ENCODE measurements at regions not wholly inside any gene's neighbourhood (a gene's known extent, or its start where the extent isn't known, plus 50 kb on each side); places are given as distances from the start of the nearest gene placed in this dataset.

GRCh38 chr7:112554591-112554990, 73.8 kb downstream of the LSMEM1 start:
- no peak overlapping the region for H3K27ac ChIP-seq
- no peak for DNase-seq (ENCODE audit: low spot score in 2 of 2)
- H3K4me3 ChIP-seq = no peak overlapping the region
- H3K9me3 ChIP-seq = no peaks in the 10 kb centered on the region
- no peaks in the 10 kb centered on the region for H3K27me3 ChIP-seq
- H3K4me1 ChIP-seq = no peaks in the 10 kb centered on the region
- H3K36me3 ChIP-seq = no peaks in the 10 kb centered on the region
- no peak for TF ChIP-seq POLR2AphosphoS5 (IDR thresholded peaks at IDR 0.05)
- no peak for TF ChIP-seq EP300 (IDR thresholded peaks at IDR 0.05)
- TF ChIP-seq, protein P1, sequence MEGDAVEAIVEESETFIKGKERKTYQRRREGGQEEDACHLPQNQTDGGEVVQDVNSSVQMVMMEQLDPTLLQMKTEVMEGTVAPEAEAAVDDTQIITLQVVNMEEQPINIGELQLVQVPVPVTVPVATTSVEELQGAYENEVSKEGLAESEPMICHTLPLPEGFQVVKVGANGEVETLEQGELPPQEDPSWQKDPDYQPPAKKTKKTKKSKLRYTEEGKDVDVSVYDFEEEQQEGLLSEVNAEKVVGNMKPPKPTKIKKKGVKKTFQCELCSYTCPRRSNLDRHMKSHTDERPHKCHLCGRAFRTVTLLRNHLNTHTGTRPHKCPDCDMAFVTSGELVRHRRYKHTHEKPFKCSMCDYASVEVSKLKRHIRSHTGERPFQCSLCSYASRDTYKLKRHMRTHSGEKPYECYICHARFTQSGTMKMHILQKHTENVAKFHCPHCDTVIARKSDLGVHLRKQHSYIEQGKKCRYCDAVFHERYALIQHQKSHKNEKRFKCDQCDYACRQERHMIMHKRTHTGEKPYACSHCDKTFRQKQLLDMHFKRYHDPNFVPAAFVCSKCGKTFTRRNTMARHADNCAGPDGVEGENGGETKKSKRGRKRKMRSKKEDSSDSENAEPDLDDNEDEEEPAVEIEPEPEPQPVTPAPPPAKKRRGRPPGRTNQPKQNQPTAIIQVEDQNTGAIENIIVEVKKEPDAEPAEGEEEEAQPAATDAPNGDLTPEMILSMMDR (IDR thresholded peaks at IDR 0.05) = no peak
- no peak for TF ChIP-seq POLR2A (IDR thresholded peaks at IDR 0.05)

- H3K4me1 ChIP-seq = no peaks in the 10 kb centered on the region
- H3K4me3 ChIP-seq = no peak overlapping the region
- no peak overlapping the region for H3K27ac ChIP-seq
- no peaks in the 10 kb centered on the region for H3K9me3 ChIP-seq
- H3K36me3 ChIP-seq = no peaks in the 10 kb centered on the region
- H3K27me3 ChIP-seq = no peaks in the 10 kb centered on the region
- DNase-seq (ENCODE audit: low spot score in 2 of 2) = no peak
- WGBS = 92% methylated on average over 1 of the region's 1 CpG
- no peak for TF ChIP-seq POLR2AphosphoS5 (IDR thresholded peaks at IDR 0.05)
- TF ChIP-seq, protein P1 (IDR thresholded peaks at IDR 0.05) = no peak
- TF ChIP-seq POLR2A (IDR thresholded peaks at IDR 0.05) = no peak
- no peak for TF ChIP-seq EP300 (IDR thresholded peaks at IDR 0.05)
These were observed 75.8 kb downstream of the LSMEM1 start for GRCh38 chr7:112556633-112557032.

- H3K4me1 ChIP-seq = peaks cover 4% of the 10 kb centered on the region
- no peaks in the 10 kb centered on the region for H3K27me3 ChIP-seq
- no peak overlapping the region for H3K4me3 ChIP-seq
- H3K9me3 ChIP-seq = no peaks in the 10 kb centered on the region
- no peaks in the 10 kb centered on the region for H3K36me3 ChIP-seq
- H3K27ac ChIP-seq = no peak overlapping the region
- no peak for TF ChIP-seq EP300 (IDR thresholded peaks at IDR 0.05)
- TF ChIP-seq, protein P1 (IDR thresholded peaks at IDR 0.05) = no peak
- no peak for TF ChIP-seq POLR2AphosphoS5 (IDR thresholded peaks at IDR 0.05)
- no peak for TF ChIP-seq POLR2A (IDR thresholded peaks at IDR 0.05)
- 26% methylated on average over 8 of the region's 8 CpGs for WGBS
- DNase-seq (ENCODE audit: low spot score in 2 of 2) = no peak
These were observed 85.9 kb downstream of the LSMEM1 start for GRCh38 chr7:112566442-112567324.

DNA sequence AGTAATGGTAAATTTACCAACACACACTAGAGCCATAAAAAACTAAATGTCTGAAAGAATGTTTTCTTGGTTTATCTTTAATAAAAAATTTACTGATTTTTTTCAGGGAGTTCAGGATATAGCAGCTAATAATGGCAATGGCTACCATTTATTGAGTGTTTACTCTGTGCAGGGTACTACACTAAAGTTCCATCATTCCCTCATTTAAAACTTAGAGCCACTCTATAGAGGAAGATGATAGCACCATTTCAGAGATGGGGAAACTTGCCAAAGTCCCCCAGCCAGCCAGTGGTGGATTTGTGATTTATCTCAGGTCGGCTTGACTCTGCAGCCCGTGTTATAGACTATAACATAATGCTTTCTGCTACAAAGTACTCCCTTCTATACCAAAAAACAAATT, 86.6 kb downstream of the LSMEM1 start:
- WGBS = 91% methylated on average over 2 of the region's 2 CpGs
- H3K27ac ChIP-seq = no peak overlapping the region
- no peaks in the 10 kb centered on the region for H3K27me3 ChIP-seq
- no peaks in the 10 kb centered on the region for H3K9me3 ChIP-seq
- H3K4me3 ChIP-seq = no peak overlapping the region
- TF ChIP-seq POLR2A (IDR thresholded peaks at IDR 0.05) (no peak), POLR2AphosphoS5 (IDR thresholded peaks at IDR 0.05) (no peak), EP300 (IDR thresholded peaks at IDR 0.05) (no peak)
- TF ChIP-seq, protein P1 (IDR thresholded peaks at IDR 0.05) = no peak
- H3K36me3 ChIP-seq = no peaks in the 10 kb centered on the region
- DNase-seq (ENCODE audit: low spot score in 2 of 2) = no peak
- H3K4me1 ChIP-seq = peaks cover 6% of the 10 kb centered on the region

DNA sequence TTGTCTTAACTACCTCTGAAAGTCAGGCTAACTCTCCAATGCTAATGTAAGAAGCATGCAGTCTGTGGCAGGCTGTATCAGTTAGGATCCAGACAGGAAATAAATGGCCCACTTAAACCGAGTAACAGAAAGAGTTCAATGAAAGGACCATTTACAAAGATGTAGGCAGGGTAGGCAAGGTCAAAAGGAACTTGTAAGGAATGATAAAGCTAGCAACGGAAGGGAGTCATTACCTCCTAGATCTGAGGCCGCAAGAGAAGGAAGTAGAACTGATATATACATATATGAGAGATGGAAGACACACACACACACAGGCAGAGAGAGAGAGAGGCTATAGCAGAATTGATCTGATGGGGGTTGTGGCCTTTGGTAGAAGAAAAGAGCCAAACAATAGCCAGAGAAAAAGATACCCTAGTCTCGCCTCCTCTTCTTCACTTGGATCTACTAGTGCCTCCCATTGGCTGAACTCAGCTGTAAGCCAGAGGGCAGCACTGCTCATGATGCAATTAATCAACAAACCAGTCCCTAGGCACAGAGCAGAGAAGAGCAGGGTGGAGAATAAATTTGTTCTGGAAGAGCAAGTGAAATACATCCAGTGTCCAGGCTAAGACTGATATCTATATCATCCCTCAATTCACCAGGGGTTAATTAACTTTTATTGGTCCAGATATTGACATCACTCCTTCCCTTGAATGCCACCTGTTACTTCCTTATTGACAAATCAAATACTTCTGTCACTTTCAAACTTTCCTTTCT, 91.2 kb downstream of the LSMEM1 start:
- H3K36me3 ChIP-seq = no peaks in the 10 kb centered on the region
- no peak overlapping the region for H3K4me3 ChIP-seq
- TF ChIP-seq EP300 (IDR thresholded peaks at IDR 0.05) = no peak
- TF ChIP-seq POLR2AphosphoS5 (IDR thresholded peaks at IDR 0.05) = no peak
- no peak for TF ChIP-seq POLR2A (IDR thresholded peaks at IDR 0.05)
- TF ChIP-seq, protein P1 (IDR thresholded peaks at IDR 0.05) = no peak
- H3K9me3 ChIP-seq = no peaks in the 10 kb centered on the region
- DNase-seq (ENCODE audit: low spot score in 2 of 2) = no peak
- 84% methylated on average over 4 of the region's 4 CpGs for WGBS
- H3K27ac ChIP-seq = no peak overlapping the region
- peaks cover 17% of the 10 kb centered on the region for H3K4me1 ChIP-seq
- no peaks in the 10 kb centered on the region for H3K27me3 ChIP-seq

All from suprapubic skin (tissue), 4 donors.